Lung (tissue), 11 donors: ENCODE measurements at regions not wholly inside any gene's neighbourhood (a gene's known extent, or its start where the extent isn't known, plus 50 kb on each side); places are given as distances from the start of the nearest gene placed in this dataset.

Experiments
- ATAC-seq: fragments of 200-7000 bp; cut with Tn5 transposase; one replicate; pipeline ENCODE4 v1.9.1; 2020; ENCODE audit warnings: moderate number of reproducible peaks; ENCODE audit not compliant: insufficient read depth, low FRiP score
- DNase-seq, 3 donors: peaks; one replicate each; pipeline ENCODE4 v3.0.0-alpha.2; 2013 to 2017
- H3K27ac ChIP-seq, 2 donors: one replicate each; pipeline ENCODE4 v1.5.1; 2013; ENCODE audit warnings: mild to moderate bottlenecking in 2 of 2, moderate library complexity in 2 of 2, control low read depth in 1 of 2, inconsistent platforms in 1 of 2, low read depth in 1 of 2, low read length in 1 of 2
- H3K27me3 ChIP-seq, 3 donors: one replicate each; pipeline ENCODE4 v1.5.1; 2013; ENCODE audit warnings: low read length in 2 of 3; ENCODE audit not compliant: control insufficient read depth in 3 of 3, insufficient read depth in 3 of 3
- H3K36me3 ChIP-seq, 4 donors: one replicate each; pipeline ENCODE4 v1.5.1; 2013; ENCODE audit warnings: low read length in 4 of 4, mild to moderate bottlenecking in 1 of 4, moderate library complexity in 1 of 4; ENCODE audit not compliant: control insufficient read depth in 4 of 4, insufficient read depth in 4 of 4
- H3K4me1 ChIP-seq, 5 donors: one replicate each; pipeline ENCODE4 v1.5.1; 2013; ENCODE audit warnings: low read length in 5 of 5, mild to moderate bottlenecking in 2 of 5, moderate library complexity in 1 of 5; ENCODE audit not compliant: control insufficient read depth in 5 of 5, insufficient read depth in 5 of 5
- H3K4me3 ChIP-seq: one replicate; pipeline ENCODE4 v1.5.1; 2013; ENCODE audit warnings: mild to moderate bottlenecking, control low read depth, moderate library complexity
- H3K9ac ChIP-seq, 2 donors: one replicate each; pipeline ENCODE4 v1.5.1; 2013; ENCODE audit warnings: low read length in 2 of 2, control low read depth in 1 of 2; ENCODE audit not compliant: insufficient read depth in 1 of 2
- H3K9me3 ChIP-seq, 4 donors: one replicate each; pipeline ENCODE4 v1.5.1; 2013; ENCODE audit warnings: low read length in 3 of 4, mild to moderate bottlenecking in 1 of 4, moderate library complexity in 1 of 4; ENCODE audit not compliant: control insufficient read depth in 4 of 4, insufficient read depth in 3 of 4
- WGBS, 2 donors: extraction: QIAGEN DNeasy Blood & Tissue Kit; methylation state at CpG; one replicate each; pipeline ENCODE4 v1.1.7; 2013; 5-methylcytosine and 5-hydroxymethylcytosine counted together
- TF ChIP-seq, protein P1 (sequence below): IDR thresholded peaks from 2 replicates; pipeline ENCODE4 v1.5.1; 2012; ENCODE audit warnings: mild to moderate bottlenecking; ENCODE audit errors: control extremely low read depth, extremely low read depth
- donor health status: control.
- donor health status: control.
- donor health status: Bipolar disorder and iron deficiency.
- donor health status: healthy.
- donor health status: DM: yes; HTN: yes; CAD: no.

DNA sequence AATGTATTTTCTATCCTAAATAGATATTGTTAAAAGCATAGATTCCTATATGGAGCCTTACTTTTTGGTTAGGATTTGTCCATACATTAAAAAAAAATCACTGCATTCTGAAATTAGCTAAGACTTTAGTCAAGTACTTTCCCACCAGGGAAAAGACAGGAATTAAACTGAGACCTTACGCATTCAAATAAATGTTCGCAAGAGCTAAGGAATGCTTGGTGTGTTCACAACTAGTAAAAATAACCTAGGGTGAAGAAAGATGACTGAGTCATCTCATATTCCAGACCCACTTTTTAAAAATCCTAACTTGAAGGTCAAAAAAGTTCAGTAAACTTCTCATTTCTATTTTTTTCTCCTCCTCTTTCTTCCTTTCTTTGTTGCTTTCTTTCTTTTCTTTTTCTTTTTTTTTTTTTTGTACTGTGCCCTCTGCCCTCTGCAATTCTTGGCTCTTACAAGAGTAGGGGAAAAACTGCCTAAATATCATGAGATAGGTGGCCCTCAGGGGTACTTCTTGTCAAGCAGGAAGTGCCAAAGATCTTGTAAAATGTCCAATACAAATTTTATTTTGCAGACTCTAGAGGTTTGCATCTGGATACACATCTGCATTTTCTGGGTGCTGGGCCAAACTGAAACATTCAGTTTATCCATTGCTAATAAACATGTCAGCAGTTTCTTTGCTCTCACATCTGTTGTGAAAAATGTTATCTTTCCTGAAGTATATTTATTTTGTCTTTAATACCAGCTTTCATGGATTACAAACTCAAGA lies 121.4 kb upstream of the GORAB start:
- Histone ChIP-seq H3K27ac (no peak overlapping the region), H3K9ac (no peak overlapping the region), H3K27me3 (no peaks in the 10 kb centered on the region), H3K9me3 (no peaks in the 10 kb centered on the region), H3K4me3 (no peak overlapping the region), H3K36me3 (no peaks in the 10 kb centered on the region), H3K4me1 (peaks cover 0 to 4% (median 0%) of the 10 kb centered on the region in 5 donors)
- ATAC-seq (no peak), DNase-seq (peak in 2 of 3 donors; percentile 17 to 38)
- WGBS, 2 donors, result 75 to 92% methylated on average over 2 of the region's 2 CpGs
- TF ChIP-seq, protein P1, sequence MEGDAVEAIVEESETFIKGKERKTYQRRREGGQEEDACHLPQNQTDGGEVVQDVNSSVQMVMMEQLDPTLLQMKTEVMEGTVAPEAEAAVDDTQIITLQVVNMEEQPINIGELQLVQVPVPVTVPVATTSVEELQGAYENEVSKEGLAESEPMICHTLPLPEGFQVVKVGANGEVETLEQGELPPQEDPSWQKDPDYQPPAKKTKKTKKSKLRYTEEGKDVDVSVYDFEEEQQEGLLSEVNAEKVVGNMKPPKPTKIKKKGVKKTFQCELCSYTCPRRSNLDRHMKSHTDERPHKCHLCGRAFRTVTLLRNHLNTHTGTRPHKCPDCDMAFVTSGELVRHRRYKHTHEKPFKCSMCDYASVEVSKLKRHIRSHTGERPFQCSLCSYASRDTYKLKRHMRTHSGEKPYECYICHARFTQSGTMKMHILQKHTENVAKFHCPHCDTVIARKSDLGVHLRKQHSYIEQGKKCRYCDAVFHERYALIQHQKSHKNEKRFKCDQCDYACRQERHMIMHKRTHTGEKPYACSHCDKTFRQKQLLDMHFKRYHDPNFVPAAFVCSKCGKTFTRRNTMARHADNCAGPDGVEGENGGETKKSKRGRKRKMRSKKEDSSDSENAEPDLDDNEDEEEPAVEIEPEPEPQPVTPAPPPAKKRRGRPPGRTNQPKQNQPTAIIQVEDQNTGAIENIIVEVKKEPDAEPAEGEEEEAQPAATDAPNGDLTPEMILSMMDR, result no peak

DNA sequence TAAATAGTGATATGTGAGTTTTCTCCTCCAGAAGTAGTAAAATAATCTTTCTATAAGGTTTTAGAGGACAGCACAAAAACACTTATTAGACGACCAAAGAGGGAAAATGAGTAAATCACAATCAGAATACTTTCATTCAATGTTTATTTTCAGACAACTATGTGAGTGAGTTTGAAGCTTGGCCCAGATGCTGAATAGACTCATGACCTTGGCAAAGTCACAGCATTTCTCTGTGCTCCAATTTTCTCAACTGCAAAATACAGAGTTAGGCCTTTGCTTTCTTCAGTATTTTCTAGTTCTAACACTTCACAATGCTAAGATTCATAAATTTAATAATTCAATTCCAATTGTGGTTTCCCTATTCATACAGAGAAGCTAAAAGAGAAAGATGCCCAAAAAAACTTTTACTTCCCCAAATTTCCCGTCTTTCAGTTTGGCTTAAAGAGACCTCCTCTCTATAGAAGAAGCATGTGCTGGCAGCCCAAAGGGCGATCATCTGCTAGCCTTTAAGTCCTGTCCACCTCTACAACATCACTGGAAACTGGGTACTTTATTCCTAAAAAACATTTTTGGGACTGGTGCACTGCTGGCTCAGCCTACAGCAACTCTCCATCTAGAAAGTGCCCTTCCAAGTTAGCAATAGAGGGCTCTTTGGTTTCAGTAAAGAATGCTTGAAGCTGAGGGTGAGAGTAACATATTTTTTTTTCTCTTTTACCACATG lies 116.8 kb upstream of the GORAB start:
- ATAC-seq, result no peak
- Histone ChIP-seq H3K9ac (no peak overlapping the region), H3K4me3 (no peak overlapping the region), H3K27me3 (no peaks in the 10 kb centered on the region), H3K36me3 (no peaks in the 10 kb centered on the region), H3K4me1 (peaks cover 0 to 5% (median 0%) of the 10 kb centered on the region in 5 donors), H3K9me3 (no peaks in the 10 kb centered on the region), H3K27ac (peak overlapping the region in 1 of 2 donors; percentile 74)
- peak in 2 of 3 donors; percentile 18 to 53 for DNase-seq
- TF ChIP-seq, protein P1, result no peak
- 50 to 54% methylated on average over 3 of the region's 3 CpGs for WGBS, 2 donors

DNA sequence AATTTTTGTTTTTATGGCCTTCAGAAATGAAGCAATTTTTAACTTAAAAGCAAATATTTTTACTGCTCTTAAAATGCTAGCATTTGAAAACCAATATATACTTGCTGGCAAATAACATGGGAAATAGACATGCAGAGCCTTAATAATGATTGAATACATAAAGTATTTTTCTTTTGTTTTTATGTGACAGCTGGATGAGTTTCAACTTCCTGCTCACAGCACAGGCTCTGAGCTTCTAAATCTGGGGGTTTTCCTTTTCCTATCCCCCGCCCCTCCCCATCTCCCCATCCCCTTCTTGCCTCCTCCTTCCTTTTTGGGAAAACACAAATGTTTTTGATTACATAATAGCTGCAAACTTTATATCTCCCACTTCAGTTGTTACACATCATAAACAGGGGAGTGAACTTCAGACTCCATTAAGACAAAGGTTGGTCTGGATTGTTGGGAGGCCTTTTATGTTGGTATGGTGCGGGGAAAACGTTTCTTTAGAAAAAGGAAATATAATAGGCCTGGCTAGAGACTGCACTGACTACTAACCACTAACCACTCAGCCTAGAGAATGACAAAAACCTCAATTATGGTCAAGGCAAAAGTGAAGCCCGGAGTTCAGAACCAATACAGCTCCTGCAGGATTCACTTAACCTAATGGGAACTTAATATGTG lies 116.1 kb upstream of the GORAB start:
- WGBS, 2 donors, result 52 to 59% methylated on average over 4 of the region's 4 CpGs
- ATAC-seq (no peak), DNase-seq (peak in 2 of 3 donors; percentile 16 to 50)
- H3K4me3 ChIP-seq, result no peak overlapping the region
- no peak overlapping the region for H3K27ac ChIP-seq
- peaks cover 0 to 5% (median 0%) of the 10 kb centered on the region in 5 donors for H3K4me1 ChIP-seq
- TF ChIP-seq, protein P1, result no peak
- no peaks in the 10 kb centered on the region for H3K36me3 ChIP-seq
- no peaks in the 10 kb centered on the region for H3K9me3 ChIP-seq
- H3K9ac ChIP-seq, result no peak overlapping the region
- H3K27me3 ChIP-seq, result no peaks in the 10 kb centered on the region
